ENCODE measurements at regions not wholly inside any gene's neighbourhood (a gene's known extent, or its start where the extent isn't known, plus 50 kb on each side); places are given as distances from the start of the nearest gene placed in this dataset.

GRCh38 chr6:6533176-6533575 lies 55.3 kb upstream of the LY86 start:
- DNase-seq = no peak

- no peak for DNase-seq
These were observed 54.1 kb upstream of the LY86 start for GRCh38 chr6:6534399-6534798.

- DNase-seq = no peak
These were observed 50.8 kb upstream of the LY86 start for GRCh38 chr6:6537488-6538260.

- no peak for DNase-seq
These were observed 50.3 kb upstream of the LY86 start for GRCh38 chr6:6538261-6538660.
